Activated CD4-positive, alpha-beta T cell treated with anti-CD3 and anti-CD28 coated beads for 4 hours (primary cell): ENCODE measurements at regions not wholly inside any gene's neighbourhood (a gene's known extent, or its start where the extent isn't known, plus 50 kb on each side); places are given as distances from the start of the nearest gene placed in this dataset.

ENCODE experiments used
- DNase-seq, 2 donors: peaks; one replicate each; pipeline ENCODE4 v3.0.0-alpha.2; 2020

GRCh38 chr16:86777381-86777946 lies 199.1 kb downstream of the FOXL1 start:
- no peak for DNase-seq

GRCh38 chr16:86778108-86778745 lies 199.9 kb downstream of the FOXL1 start:
- no peak for DNase-seq

DNA sequence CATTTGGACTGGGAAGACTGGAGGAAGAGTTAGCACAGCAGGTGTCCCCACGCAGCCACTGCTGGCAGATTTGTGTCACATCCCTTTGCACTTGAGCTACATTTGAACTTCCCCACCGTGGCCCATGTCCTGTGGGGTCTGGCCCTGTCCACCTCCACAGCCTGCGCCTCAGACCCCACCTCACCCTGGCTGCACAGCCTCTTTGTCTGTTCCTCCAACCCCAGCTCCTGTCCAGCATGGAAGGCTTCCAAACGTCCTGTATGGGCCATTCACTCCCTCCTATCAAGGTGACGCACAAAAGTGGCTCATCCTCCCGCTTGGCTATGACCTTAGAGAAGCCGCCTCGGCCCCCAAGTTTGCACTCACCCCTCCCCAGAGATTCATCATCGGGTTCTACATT lies 200.6 kb downstream of the FOXL1 start:
- DNase-seq = no peak

GRCh38 chr16:86781046-86781445 lies 202.7 kb downstream of the FOXL1 start:
- no peak for DNase-seq

GRCh38 chr16:86783636-86784626 lies 205.6 kb downstream of the FOXL1 start:
- DNase-seq = no peak

DNA sequence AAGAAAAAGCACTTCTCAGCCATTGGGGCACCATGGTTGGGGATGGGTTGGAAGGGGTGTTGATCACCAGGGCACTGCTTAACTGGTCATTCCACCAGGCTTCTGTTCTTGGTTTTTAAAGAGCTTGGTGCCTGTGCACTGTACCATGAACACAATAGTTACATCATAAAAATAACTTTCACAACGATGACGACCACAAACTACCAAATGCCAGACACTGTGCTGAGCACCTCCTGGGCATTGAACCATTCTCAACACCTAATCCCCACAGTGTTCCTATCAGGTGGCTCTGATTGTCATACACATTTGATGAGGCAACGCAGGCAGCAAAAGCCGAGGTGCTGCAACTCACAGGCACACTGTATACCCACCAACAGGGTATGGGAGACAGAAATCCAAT lies 208.0 kb downstream of the FOXL1 start:
- no peak for DNase-seq

DNA sequence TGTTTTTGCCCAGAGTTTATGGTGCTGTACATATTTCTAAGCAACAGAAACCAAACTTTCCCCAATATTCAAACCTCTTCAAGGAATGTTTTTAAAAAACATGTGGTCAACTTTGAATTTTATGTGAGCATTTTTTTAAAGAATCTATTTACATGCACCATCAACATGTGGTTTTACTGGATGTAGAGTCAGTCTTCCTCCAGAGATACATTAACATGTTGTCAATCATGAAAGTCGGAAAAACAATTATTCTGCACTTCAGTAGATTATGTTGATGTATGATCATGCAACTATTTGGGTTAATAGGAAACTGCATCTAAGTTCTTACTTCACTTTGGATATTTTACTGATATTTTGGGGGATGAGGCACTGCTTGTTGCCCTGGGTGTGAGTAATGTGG lies 208.6 kb downstream of the FOXL1 start:
- no peak for DNase-seq

GRCh38 chr16:86787538-86787937 lies 209.2 kb downstream of the FOXL1 start:
- no peak for DNase-seq

DNA sequence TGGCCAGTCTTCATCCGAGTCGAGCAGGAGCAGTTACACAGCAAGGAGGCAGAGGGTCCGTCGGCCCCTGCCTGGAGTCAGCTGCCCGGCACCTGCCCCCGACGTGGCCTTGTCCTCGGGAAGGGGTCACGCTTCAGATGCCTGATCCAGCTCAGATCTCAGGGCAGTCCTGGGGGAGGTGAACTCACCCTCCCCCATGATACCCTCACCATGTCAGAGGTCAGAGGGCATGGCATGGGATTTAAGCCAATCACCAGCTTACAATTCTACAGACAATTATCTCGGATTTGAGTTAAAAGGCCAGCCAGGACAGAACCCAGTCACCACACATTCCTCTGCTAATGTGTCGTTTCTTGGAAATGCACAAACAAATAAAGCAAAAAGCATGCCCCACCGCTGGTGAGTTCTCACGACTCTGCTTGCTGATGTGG lies 211.3 kb downstream of the FOXL1 start:
- no peak for DNase-seq

- DNase-seq = no peak
Observed at GRCh38 chr16:86791287-86792035, 213.1 kb downstream of the FOXL1 start.

GRCh38 chr16:86794216-86794864 lies 216.0 kb downstream of the FOXL1 start:
- DNase-seq = no peak

GRCh38 chr16:86797700-86798099 lies 219.4 kb downstream of the FOXL1 start:
- no peak for DNase-seq

DNA sequence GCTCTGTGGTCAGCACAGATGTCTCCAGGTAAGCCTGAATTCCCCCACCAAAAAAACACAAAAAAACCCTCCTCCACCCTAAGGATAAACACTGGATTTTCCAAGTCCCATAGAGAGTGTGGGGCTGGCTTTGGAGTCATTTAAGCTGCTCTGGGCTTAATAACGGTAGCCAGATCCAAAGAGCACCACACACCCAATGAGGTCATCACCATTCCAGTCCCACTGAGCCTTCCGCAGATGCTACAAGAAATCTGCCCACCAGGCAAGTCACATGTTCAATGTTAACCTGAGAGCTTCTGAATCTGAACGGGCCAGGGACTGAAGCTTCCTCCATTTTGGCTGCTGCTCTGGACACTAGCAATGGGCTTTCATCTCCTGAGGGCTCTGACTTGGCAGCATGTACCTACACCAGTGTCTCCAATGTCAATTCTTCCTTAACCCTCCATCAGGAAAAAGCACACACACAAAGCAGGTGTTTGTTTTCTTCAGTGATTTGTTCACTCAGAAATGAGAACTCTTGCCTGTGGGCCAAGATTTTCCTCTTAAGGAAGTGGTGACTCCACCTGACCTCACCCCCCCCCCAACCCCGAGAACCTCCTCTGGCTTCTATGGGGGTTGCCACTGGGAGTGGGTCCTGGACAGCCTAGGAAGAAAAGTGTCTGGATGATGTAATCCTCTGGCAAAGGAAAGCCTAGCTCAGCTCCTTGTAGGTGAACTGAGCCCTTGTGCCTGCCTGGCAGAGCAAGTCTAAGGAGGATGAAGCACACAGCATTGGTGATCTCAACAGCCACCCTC lies 220.1 kb downstream of the FOXL1 start:
- DNase-seq = no peak

DNA sequence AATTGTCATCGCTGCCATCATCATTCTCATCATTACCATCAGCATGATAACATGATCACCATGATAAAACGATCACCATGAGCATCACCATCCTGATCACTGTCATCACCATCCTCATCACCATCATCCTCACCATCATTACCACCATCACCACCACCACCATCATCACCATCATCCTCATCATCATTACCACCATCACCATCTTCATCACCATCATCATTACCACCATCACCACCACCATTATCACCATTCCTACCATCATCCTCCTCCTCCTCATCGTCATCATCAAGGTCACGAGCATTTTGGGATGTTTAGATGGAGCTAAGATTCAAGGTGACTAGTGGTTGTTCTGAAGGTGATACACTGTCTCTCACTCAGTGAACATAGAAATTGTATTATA lies 221.0 kb downstream of the FOXL1 start:
- no peak for DNase-seq

- DNase-seq = no peak
Observed at GRCh38 chr16:86800894-86801293, 222.5 kb downstream of the FOXL1 start.

DNA sequence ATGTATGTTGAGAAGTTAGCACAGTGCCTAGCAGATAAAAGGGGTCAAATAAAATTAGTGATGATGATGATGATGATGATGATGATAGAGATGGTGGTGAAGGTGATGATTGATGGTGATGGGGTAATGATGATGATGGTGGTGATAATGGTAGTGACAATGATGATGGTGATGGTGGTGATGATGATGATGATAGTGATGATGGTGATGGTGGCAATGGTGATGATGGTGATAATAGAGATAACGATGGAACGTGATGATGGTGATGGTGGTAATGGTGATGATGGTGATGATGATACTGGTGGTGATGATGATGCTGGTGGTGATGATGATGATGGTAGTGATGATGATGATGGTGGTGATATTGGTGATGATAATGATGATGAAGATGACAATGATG lies 223.7 kb downstream of the FOXL1 start:
- DNase-seq = no peak

- DNase-seq = no peak
Observed at GRCh38 chr16:86805188-86805587, 226.8 kb downstream of the FOXL1 start.

GRCh38 chr16:86806181-86806837 lies 228.0 kb downstream of the FOXL1 start:
- no peak for DNase-seq

- DNase-seq = no peak
Observed at GRCh38 chr16:86806838-86807351, 228.5 kb downstream of the FOXL1 start.

GRCh38 chr16:86808863-86809444 lies 230.6 kb downstream of the FOXL1 start:
- DNase-seq = no peak
